HepG2 (cell line): ENCODE measurements at regions not wholly inside any gene's neighbourhood (a gene's known extent, or its start where the extent isn't known, plus 50 kb on each side); places are given as distances from the start of the nearest gene placed in this dataset.

ENCODE experiments used
- ATAC-seq: fragments of 200-7000 bp; cut with Tn5 transposase; 3 replicates; pipeline ENCODE4 v1.9.1; 2020; ENCODE audit warnings: mild to moderate bottlenecking, moderate library complexity
- BruUV-seq: library from RNA; stranded (reverse); fragments of 400-500 nt; replicated peaks from 2 replicates; lab custom pipeline; 2021; lab: Mats Ljungman, UMichigan
- CTCF ChIA-PET: fragments of 300-600 bp; formaldehyde crosslinking; extraction: SDS; loops from one replicate; lab custom pipeline; 2021; ENCODE audit warnings: low total read pairs, inconsistent platforms, low intra/inter-chr PET ratio; lab: Yijun Ruan, JAX
- POLR2A ChIA-PET: fragments of 350-600 bp; sonication (Branson Sonifier 250); formaldehyde crosslinking; loops from one replicate; lab custom pipeline; 2020; ENCODE audit warnings: antibody characterized with exemption, inconsistent platforms; lab: Yijun Ruan, JAX
- DNase-seq: peaks from one replicate; pipeline ENCODE4 v3.0.0-alpha.2; 2015; ENCODE audit warnings: low spot score
- FAIRE-seq: peaks from 3 replicates; lab custom pipeline; 2011; peaks lifted over from hg19 to GRCh38; lab: Jason Lieb, UNC
- H2AFZ ChIP-seq: one replicate; pipeline ENCODE4 v1.6.1; 2011; ENCODE audit warnings: low read length, inconsistent platforms
- H3K27ac ChIP-seq: fragments of 300-600 bp; 3 replicates; pipeline ENCODE4 v1.8.0; 2011; ENCODE audit warnings: mixed run types, mild to moderate bottlenecking, mixed read lengths, low read length, inconsistent platforms; ENCODE audit not compliant: insufficient read depth; ENCODE audit errors: extremely low read length
- H3K27me3 ChIP-seq, 2 experiments: fragments of 200-600 bp in 1 of 2; 2 replicates in 1 of 2; 3 replicates in 1 of 2; pipeline versions ENCODE4 v1.6.0 to v1.8.0; 2011; ENCODE audit warnings: low read length in 2 of 2, mild to moderate bottlenecking in 2 of 2, moderate library complexity in 2 of 2, inconsistent platforms in 1 of 2; ENCODE audit not compliant: insufficient read depth in 2 of 2, control insufficient read depth in 1 of 2
- H3K36me3 ChIP-seq, 2 experiments: fragments of 200-600 bp in 1 of 2; replicated peaks in 1 of 2; 2 replicates in 1 of 2; 3 replicates in 1 of 2; pipeline versions ENCODE4 v1.5.1 to v1.8.0; 2011; ENCODE audit warnings: low read length in 2 of 2, inconsistent platforms in 1 of 2; ENCODE audit not compliant: insufficient read depth in 2 of 2, control insufficient read depth in 1 of 2
- H3K4me1 ChIP-seq: 2 replicates; pipeline ENCODE4 v1.5.1; 2012; ENCODE audit warnings: low read length, inconsistent platforms; ENCODE audit not compliant: insufficient read depth
- H3K4me2 ChIP-seq: 2 replicates; pipeline ENCODE4 v1.6.0; 2011; ENCODE audit warnings: low read depth, low read length, inconsistent platforms
- H3K4me3 ChIP-seq, 3 experiments: fragments of 200-600 bp in 1 of 3; sonication (generic), shearing (Covaris generic) in 1 of 3; replicated peaks in 1 of 3; 2 replicates each; pipeline ENCODE4 v1.5.1; 2011 to 2016; ENCODE audit warnings: low read length in 3 of 3, inconsistent platforms in 2 of 3, low read depth in 2 of 3, mild to moderate bottlenecking in 2 of 3, control low read depth in 1 of 3, mixed read lengths in 1 of 3; ENCODE audit not compliant: insufficient read depth in 1 of 3
- H3K79me2 ChIP-seq: one replicate; pipeline ENCODE4 v1.6.1; 2011; ENCODE audit warnings: low read length, inconsistent platforms; ENCODE audit not compliant: insufficient read depth
- H3K9ac ChIP-seq: 2 replicates; pipeline ENCODE4 v1.6.0; 2011; ENCODE audit warnings: mild to moderate bottlenecking, low read depth, low read length, inconsistent platforms; ENCODE audit not compliant: insufficient read depth
- H3K9me3 ChIP-seq: 2 replicates; pipeline ENCODE4 v1.5.1; 2012; ENCODE audit warnings: mild to moderate bottlenecking, low read length
- H4K20me1 ChIP-seq: 2 replicates; pipeline ENCODE4 v1.6.0; 2011; ENCODE audit warnings: inconsistent platforms, mild to moderate bottlenecking, low read length, moderate library complexity; ENCODE audit not compliant: insufficient read depth
- MYPOP ChIP-seq: sonication (generic); formaldehyde crosslinking; IDR thresholded peaks from 2 replicates; pipeline ENCODE4 v1.8.1; 2023; ENCODE audit warnings: mild to moderate bottlenecking, moderate library complexity, missing genetic modification reagents
- NFKBIZ ChIP-seq: IDR thresholded peaks from 2 replicates; pipeline ENCODE4 v1.6.1; 2018; ENCODE audit warnings: missing genetic modification reagents, missing compliant biosample characterization
- RFX5 ChIP-seq: IDR thresholded peaks from 2 replicates; pipeline ENCODE4 v1.6.1; 2011; ENCODE audit warnings: low read depth, low read length, improper control_type of control experiment
- THRA ChIP-seq: sonication (generic); formaldehyde crosslinking; IDR thresholded peaks from 2 replicates; pipeline ENCODE4 v1.4.0; 2020; ENCODE audit warnings: missing genetic modification reagents, borderline replicate concordance
- ZFAT ChIP-seq: sonication (generic); formaldehyde crosslinking; conservative IDR thresholded peaks from 2 replicates; pipeline ENCODE4 v1.8.1; 2023; ENCODE audit warnings: missing genetic modification reagents, inconsistent platforms
- ZNF17 ChIP-seq: sonication (generic); formaldehyde crosslinking; IDR thresholded peaks from 2 replicates; pipeline ENCODE4 v1.5.0; 2020; ENCODE audit warnings: mild to moderate bottlenecking, missing genetic modification reagents
- ZNF33A ChIP-seq: sonication (generic); formaldehyde crosslinking; IDR thresholded peaks from 2 replicates; pipeline ENCODE4 v1.5.1; 2020; ENCODE audit warnings: missing genetic modification reagents, mild to moderate bottlenecking, moderate library complexity, borderline replicate concordance
- ZNF557 ChIP-seq: sonication (generic); formaldehyde crosslinking; IDR thresholded peaks from 2 replicates; pipeline ENCODE4 v1.4.0; 2020; ENCODE audit warnings: missing genetic modification reagents
- WGBS: methylation state at CpG from one replicate; pipeline ENCODE4 v1.1.6; 2017; ENCODE audit warnings: low lambda C conversion rate; 5-methylcytosine and 5-hydroxymethylcytosine counted together
- in situ Hi-C: cut with HindIII; loops from 2 replicates; pipeline ENCODE4 v1.10.0; 2017; ENCODE audit warnings: low pct_unique_long_range_greater_than_20kb; ENCODE audit not compliant: extremely low pct_ligation_motif_present
- intact Hi-C: fragments of 100-400 bp; cut with micrococcal nuclease; formaldehyde crosslinking; loops from one replicate; pipeline ENCODE4 v1.10.0; 2022; ENCODE audit not compliant: unreplicated experiment

GRCh38 chr1:38578271-38578951, 281.2 kb downstream of the RRAGC start:
- ATAC-seq: no peak
- peaks cover 1 to 23% of the 10 kb centered on the region in 2 experiments; a peak in 4 of 5 replicates for H3K27me3 ChIP-seq
- no peaks in the 10 kb centered on the region for H3K4me1 ChIP-seq
- CTCF ChIA-PET: no interaction called here
- TF ChIP-seq NFKBIZ: no peak
- TF ChIP-seq MYPOP (CRISPR knock-in tag): peak; percentile 57; the same call in 1 of the 2 replicates
- TF ChIP-seq ZNF17 (CRISPR knock-in tag): no peak
- TF ChIP-seq, all 625 proteins: peak for 1
- Histone ChIP-seq H3K4me3 (no peak overlapping the region), H3K9me3 (no peaks in the 10 kb centered on the region), H2AFZ (no peak overlapping the region), H3K36me3 (no peaks in the 10 kb centered on the region), H4K20me1 (no peaks in the 10 kb centered on the region), H3K79me2 (no peaks in the 10 kb centered on the region), H3K4me2 (no peak overlapping the region), H3K27ac (no peak overlapping the region), H3K9ac (no peak overlapping the region)
- FAIRE-seq: no peak
- no TSS peak for BruUV-seq
- 13% methylated on average over 42 of the region's 66 CpGs for WGBS
- in situ Hi-C loops (no loop called here), intact Hi-C loops (no loop called here)
- POLR2A ChIA-PET: no interaction called here
- no peak for DNase-seq

GRCh38 chr1:38577937-38578270, 281.7 kb downstream of the RRAGC start:
- no peak for TF ChIP-seq THRA (CRISPR knock-in tag)
- no peak for TF ChIP-seq ZNF33A
- TF ChIP-seq RFX5: no peak
- no peak for TF ChIP-seq ZNF557 (CRISPR knock-in tag)
- no peak for TF ChIP-seq ZFAT
- Histone ChIP-seq H3K36me3 (no peaks in the 10 kb centered on the region), H3K4me1 (no peaks in the 10 kb centered on the region), H2AFZ (no peak overlapping the region), H3K9ac (no peak overlapping the region), H3K4me2 (no peak overlapping the region), H3K27ac (no peak overlapping the region), H4K20me1 (no peaks in the 10 kb centered on the region), H3K9me3 (no peaks in the 10 kb centered on the region), H3K27me3 (peaks cover 1 to 26% of the 10 kb centered on the region in 2 experiments; a peak in 4 of 5 replicates), H3K79me2 (no peaks in the 10 kb centered on the region), H3K4me3 (no peak overlapping the region)
- 23% methylated on average over 5 of the region's 5 CpGs for WGBS
- DNase-seq: no peak
- intact Hi-C loops (no loop called here), in situ Hi-C loops (no loop called here)
- POLR2A ChIA-PET: no interaction called here
- no TSS peak for BruUV-seq
- CTCF ChIA-PET: no interaction called here
- no peak for ATAC-seq
- no peak for FAIRE-seq
